ENCODE measurements at regions not wholly inside any gene's neighbourhood (a gene's known extent, or its start where the extent isn't known, plus 50 kb on each side); places are given as distances from the start of the nearest gene placed in this dataset.

DNA sequence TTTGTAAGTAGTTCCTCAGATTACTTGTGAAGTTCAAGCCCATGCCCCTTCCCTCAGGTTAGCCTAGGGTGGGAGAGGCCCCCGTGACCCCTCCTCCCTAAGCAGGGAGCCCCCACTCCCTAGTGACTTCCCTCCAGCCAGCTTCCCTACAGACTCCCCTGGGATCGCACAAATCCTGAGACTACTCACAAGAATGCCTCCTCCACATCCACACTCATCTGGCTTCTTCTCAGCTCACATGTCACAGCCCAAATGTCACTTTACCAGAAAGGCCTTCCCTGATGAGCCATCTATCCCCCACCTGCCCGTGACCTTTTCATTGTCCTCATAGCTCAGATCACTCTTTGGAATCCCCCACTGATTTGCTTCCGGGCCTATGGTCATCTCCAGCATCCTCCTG, 96.7 kb upstream of the ARAP3 start:
- no peak for DNase-seq
- Histone ChIP-seq H3K36me3 (no peaks in the 10 kb centered on the region), H3K27me3 (peaks cover 0 to 10% (median 0%) of the 10 kb centered on the region in 3 donors), H3K4me1 (peaks cover 0 to 4% (median 0%) of the 10 kb centered on the region in 4 donors), H3K9me3 (no peaks in the 10 kb centered on the region), H3K4me3 (no peak overlapping the region), H3K27ac (no peak overlapping the region)
- intact Hi-C loops (cut with DNase I; ENCODE audit: low total_unique reads): no loop called here
- 79 to 87% (median 82%) methylated on average over 4 of the region's 4 CpGs for WGBS, 5 donors
- TF ChIP-seq POLR2A (IDR thresholded peaks at IDR 0.05) (no peak), CTCF (IDR thresholded peaks at IDR 0.05) (no peak)

DNA sequence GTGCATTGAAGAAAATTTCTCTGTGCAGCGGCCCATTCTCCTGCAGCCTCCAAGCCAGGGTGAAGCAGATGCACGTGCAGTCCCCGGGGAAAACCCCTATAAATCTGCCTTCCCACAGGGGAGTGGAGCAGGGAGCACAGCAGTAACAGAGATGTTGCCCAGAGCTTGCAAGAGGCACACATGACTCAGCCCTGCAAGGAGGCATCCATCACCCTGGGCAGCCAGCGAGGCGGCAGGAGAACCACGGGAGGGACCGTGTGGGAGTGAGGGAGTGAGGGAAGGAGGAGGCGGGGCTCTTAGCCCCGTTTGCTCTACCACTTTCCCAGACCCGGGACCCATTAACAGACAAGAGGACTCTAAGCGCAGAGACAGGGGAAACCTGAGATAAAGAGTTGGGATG, 96.2 kb upstream of the ARAP3 start:
- intact Hi-C loops (cut with DNase I; ENCODE audit: low total_unique reads): no loop called here
- Histone ChIP-seq H3K27ac (no peak overlapping the region), H3K36me3 (no peaks in the 10 kb centered on the region), H3K9me3 (no peaks in the 10 kb centered on the region), H3K4me1 (peaks cover 0 to 4% (median 0%) of the 10 kb centered on the region in 4 donors), H3K27me3 (peaks cover 0 to 12% (median 0%) of the 10 kb centered on the region in 3 donors), H3K4me3 (no peak overlapping the region)
- WGBS, 5 donors: 47 to 61% (median 57%) methylated on average over 11 of the region's 11 CpGs
- TF ChIP-seq EP300 (IDR thresholded peaks at IDR 0.05): no peak
- TF ChIP-seq POLR2A (IDR thresholded peaks at IDR 0.05): no peak
- TF ChIP-seq CTCF (IDR thresholded peaks at IDR 0.05): no peak
- no peak for TF ChIP-seq POLR2AphosphoS5 (IDR thresholded peaks at IDR 0.05)
- DNase-seq: peak in 1 of 2 donors; percentile 60

GRCh38 chr5:141777711-141778110, 95.7 kb upstream of the ARAP3 start:
- no peak for DNase-seq
- Histone ChIP-seq H3K36me3 (no peaks in the 10 kb centered on the region), H3K9me3 (no peaks in the 10 kb centered on the region), H3K27me3 (peaks cover 0 to 12% (median 0%) of the 10 kb centered on the region in 3 donors), H3K4me3 (no peak overlapping the region), H3K4me1 (peaks cover 0 to 4% (median 0%) of the 10 kb centered on the region in 4 donors), H3K27ac (no peak overlapping the region)
- intact Hi-C loops (cut with DNase I; ENCODE audit: low total_unique reads): no loop called here
- WGBS, 5 donors: 71 to 84% (median 80%) methylated on average over 1 to 2 of the region's 2 CpGs
- TF ChIP-seq POLR2AphosphoS5 (IDR thresholded peaks at IDR 0.05) (no peak), EP300 (IDR thresholded peaks at IDR 0.05) (no peak), POLR2A (IDR thresholded peaks at IDR 0.05) (no peak), CTCF (IDR thresholded peaks at IDR 0.05) (no peak)

GRCh38 chr5:141777130-141777529, 95.1 kb upstream of the ARAP3 start:
- H3K4me1 ChIP-seq: peaks cover 0 to 4% (median 0%) of the 10 kb centered on the region in 4 donors
- TF ChIP-seq EP300 (IDR thresholded peaks at IDR 0.05): no peak
- no peak for TF ChIP-seq POLR2A (IDR thresholded peaks at IDR 0.05)
- TF ChIP-seq CTCF (IDR thresholded peaks at IDR 0.05): no peak
- no peak for TF ChIP-seq POLR2AphosphoS5 (IDR thresholded peaks at IDR 0.05)
- WGBS, 5 donors: 73 to 83% (median 76%) methylated on average over 3 of the region's 3 CpGs
- peaks cover 0 to 12% (median 0%) of the 10 kb centered on the region in 3 donors for H3K27me3 ChIP-seq
- no peaks in the 10 kb centered on the region for H3K9me3 ChIP-seq
- no peak overlapping the region for H3K27ac ChIP-seq
- no peak for DNase-seq
- intact Hi-C loops (cut with DNase I; ENCODE audit: low total_unique reads): no loop called here
- H3K4me3 ChIP-seq: no peak overlapping the region
- no peaks in the 10 kb centered on the region for H3K36me3 ChIP-seq
